Stomach (tissue), 4 donors: ENCODE measurements at regions not wholly inside any gene's neighbourhood (a gene's known extent, or its start where the extent isn't known, plus 50 kb on each side); places are given as distances from the start of the nearest gene placed in this dataset.

ENCODE experiments used
- EP300 ChIP-seq: sonication (generic); formaldehyde crosslinking; IDR thresholded peaks from one replicate; pipeline ENCODE4 v1.6.1; 2017; ENCODE audit warnings: antibody characterized with exemption
- POLR2A ChIP-seq, 4 donors: fragments of 450-650 bp; IDR thresholded peaks; one replicate each; pipeline ENCODE4 v1.6.1; 2016; ENCODE audit warnings: antibody characterized with exemption in 4 of 4, control low read depth in 2 of 4, mild to moderate bottlenecking in 1 of 4, moderate library complexity in 1 of 4
- TF ChIP-seq, protein P1 (sequence below), 7 experiments: fragments of 450-650 bp in 4 of 7; fragments of 200-600 bp in 3 of 7; sonication (generic) in 3 of 7; IDR thresholded peaks; one replicate each; pipeline ENCODE4 v1.5.1; 2016 to 2019; ENCODE audit warnings: antibody characterized with exemption in 7 of 7, control low read depth in 2 of 7, mild to moderate bottlenecking in 1 of 7

DNA sequence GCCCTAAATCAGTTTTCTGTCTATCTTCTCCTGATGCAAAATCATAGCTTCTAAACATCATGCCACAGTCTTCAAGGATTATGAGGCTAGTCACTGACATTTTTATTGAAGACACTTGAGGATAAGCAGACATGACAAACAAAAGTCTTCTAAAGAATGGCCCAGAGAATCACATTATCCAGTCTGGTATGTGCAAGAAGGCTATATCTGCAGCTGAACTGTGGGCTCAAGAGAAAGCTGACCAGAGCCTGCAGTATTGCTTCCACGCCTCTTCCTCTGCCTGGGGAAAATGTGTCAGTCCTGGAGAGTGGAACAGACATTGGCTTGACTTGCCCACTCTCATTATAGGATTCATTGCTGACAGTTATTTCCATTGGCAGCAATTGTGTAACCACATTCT is 553.5 kb downstream of the SPOCK3 start:
- TF ChIP-seq, protein P1, sequence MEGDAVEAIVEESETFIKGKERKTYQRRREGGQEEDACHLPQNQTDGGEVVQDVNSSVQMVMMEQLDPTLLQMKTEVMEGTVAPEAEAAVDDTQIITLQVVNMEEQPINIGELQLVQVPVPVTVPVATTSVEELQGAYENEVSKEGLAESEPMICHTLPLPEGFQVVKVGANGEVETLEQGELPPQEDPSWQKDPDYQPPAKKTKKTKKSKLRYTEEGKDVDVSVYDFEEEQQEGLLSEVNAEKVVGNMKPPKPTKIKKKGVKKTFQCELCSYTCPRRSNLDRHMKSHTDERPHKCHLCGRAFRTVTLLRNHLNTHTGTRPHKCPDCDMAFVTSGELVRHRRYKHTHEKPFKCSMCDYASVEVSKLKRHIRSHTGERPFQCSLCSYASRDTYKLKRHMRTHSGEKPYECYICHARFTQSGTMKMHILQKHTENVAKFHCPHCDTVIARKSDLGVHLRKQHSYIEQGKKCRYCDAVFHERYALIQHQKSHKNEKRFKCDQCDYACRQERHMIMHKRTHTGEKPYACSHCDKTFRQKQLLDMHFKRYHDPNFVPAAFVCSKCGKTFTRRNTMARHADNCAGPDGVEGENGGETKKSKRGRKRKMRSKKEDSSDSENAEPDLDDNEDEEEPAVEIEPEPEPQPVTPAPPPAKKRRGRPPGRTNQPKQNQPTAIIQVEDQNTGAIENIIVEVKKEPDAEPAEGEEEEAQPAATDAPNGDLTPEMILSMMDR (IDR thresholded peaks at IDR 0.05): no peak
- TF ChIP-seq POLR2A (IDR thresholded peaks at IDR 0.05) (no peak), EP300 (no peak)
